ENCODE measurements at regions not wholly inside any gene's neighbourhood (a gene's known extent, or its start where the extent isn't known, plus 50 kb on each side); places are given as distances from the start of the nearest gene placed in this dataset.

GRCh38 chr3:177914224-177914623, 622.0 kb upstream of the KCNMB2 start:
- Mint-ChIP-seq H3K36me3 (no peaks in the 10 kb centered on the region), H3K27me3 (ENCODE audit: low read depth) (no peaks in the 10 kb centered on the region), H3K4me3 (no peak overlapping the region), H3K9me3 (peaks cover 20% of the 10 kb centered on the region), H3K27ac (no peak overlapping the region), H3K4me1 (no peaks in the 10 kb centered on the region)
- TF ChIP-seq CDX4 (CRISPR knock-in tag; IDR thresholded peaks at IDR 0.05; ENCODE audit: borderline replicate concordance) = no peak
- TF ChIP-seq ZNF425 (CRISPR knock-in tag; conservative IDR thresholded peaks at IDR 0.05) = no peak
- TF ChIP-seq GABPB1 (CRISPR knock-in tag; IDR thresholded peaks at IDR 0.05) = no peak
- no peak for TF ChIP-seq ESRRA (CRISPR knock-in tag; IDR thresholded peaks at IDR 0.05; ENCODE audit: borderline replicate concordance)
- no peak for TF ChIP-seq CREB1 (CRISPR knock-in tag; IDR thresholded peaks at IDR 0.05)
- no peak for TF ChIP-seq FOXP1 (CRISPR knock-in tag; IDR thresholded peaks at IDR 0.05; ENCODE audit: borderline replicate concordance)
- no peak for TF ChIP-seq SOX15 (CRISPR knock-in tag; IDR thresholded peaks at IDR 0.05)
- TF ChIP-seq CREM (CRISPR knock-in tag; IDR thresholded peaks at IDR 0.05) = no peak
- no peak for TF ChIP-seq USF1 (CRISPR knock-in tag; IDR thresholded peaks at IDR 0.05)
- TF ChIP-seq FOXK1 (CRISPR knock-in tag; IDR thresholded peaks at IDR 0.05) = no peak
- no peak for TF ChIP-seq ZNF532 (CRISPR knock-in tag; IDR thresholded peaks at IDR 0.05; ENCODE audit: borderline replicate concordance)
- no peak for TF ChIP-seq E2F4 (CRISPR knock-in tag; IDR thresholded peaks at IDR 0.05; ENCODE audit: borderline replicate concordance, low read depth)
- no peak for TF ChIP-seq ARID4B (CRISPR knock-in tag; IDR thresholded peaks at IDR 0.05; ENCODE audit: borderline replicate concordance)
- no peak for TF ChIP-seq ZNF263 (CRISPR knock-in tag; IDR thresholded peaks at IDR 0.05; ENCODE audit: low read depth)
- TF ChIP-seq ETV6 (CRISPR knock-in tag; IDR thresholded peaks at IDR 0.05) = no peak
- no peak for DNase-seq (ENCODE audit: low spot score)
- CTCF ChIA-PET = no interaction called here
- ATAC-seq = no peak
- POLR2A ChIA-PET = no interaction called here
